GM19463 (cell line): ENCODE measurements at regions not wholly inside any gene's neighbourhood (a gene's known extent, or its start where the extent isn't known, plus 50 kb on each side); places are given as distances from the start of the nearest gene placed in this dataset.
A peak's percentile ranks its signal among the peaks of the same experiment; 100 is the strongest.
"Not testable (repeated sequence)": the region's sequence is repeated elsewhere in the genome, so short reads cannot be mapped to it uniquely, and the experiment has no call there.

Experiments used
- ATAC-seq: cut with Tn5 transposase; IDR thresholded peaks from one replicate; pipeline ENCODE4 v1.9.1; 2021; ENCODE audit warnings: mild to moderate bottlenecking, moderate library complexity; ENCODE audit not compliant: unreplicated experiment

DNA sequence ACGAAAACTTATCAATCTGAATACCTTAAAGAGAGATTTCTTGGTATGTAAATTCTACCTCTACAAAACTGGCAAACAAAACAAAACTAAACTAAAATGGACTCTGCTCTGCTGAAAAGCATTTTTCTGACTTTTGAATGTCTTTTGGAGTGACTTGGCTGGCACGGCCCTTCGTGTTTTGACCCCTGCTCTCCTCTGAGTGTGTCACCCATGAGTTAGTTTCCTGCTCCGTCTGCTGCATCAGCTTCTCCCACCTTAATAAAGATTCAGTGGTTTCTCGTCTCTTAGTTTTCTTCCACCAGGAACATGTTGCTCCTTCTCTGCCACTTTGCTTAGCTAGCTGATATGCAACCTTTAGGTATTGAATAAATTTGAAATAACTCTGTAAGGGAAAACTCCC, 1084.0 kb upstream of the CDH18 start:
- no peak for ATAC-seq

GRCh38 chr5:21071421-21071820, 1083.4 kb upstream of the CDH18 start:
- no peak for ATAC-seq

GRCh38 chr5:21070858-21071257, 1082.9 kb upstream of the CDH18 start:
- ATAC-seq, result no peak

DNA sequence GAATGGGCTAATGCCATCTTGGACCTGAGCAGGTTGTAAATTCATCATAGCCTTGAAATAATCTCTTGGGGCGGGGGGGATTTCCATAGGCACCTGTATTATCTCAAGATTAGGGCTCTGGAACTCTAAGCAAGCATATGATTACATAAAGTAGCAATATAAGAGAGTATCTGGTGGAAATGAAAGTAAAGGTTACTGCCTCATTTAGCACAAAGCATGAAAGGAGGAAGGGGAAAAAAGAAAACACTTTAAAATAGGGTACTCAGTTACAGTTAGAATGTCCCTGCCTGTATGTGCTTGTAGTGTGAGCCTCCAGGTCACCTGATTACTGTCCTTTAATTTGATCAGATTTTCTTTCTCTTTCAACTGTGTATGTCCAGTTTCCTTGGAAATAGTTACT, 1079.7 kb upstream of the CDH18 start:
- ATAC-seq, result no peak

GRCh38 chr5:21063146-21063545, 1075.1 kb upstream of the CDH18 start:
- ATAC-seq, result no peak

- ATAC-seq, result peak; percentile 88
Observed at GRCh38 chr5:21058289-21058688, 1070.3 kb upstream of the CDH18 start.

DNA sequence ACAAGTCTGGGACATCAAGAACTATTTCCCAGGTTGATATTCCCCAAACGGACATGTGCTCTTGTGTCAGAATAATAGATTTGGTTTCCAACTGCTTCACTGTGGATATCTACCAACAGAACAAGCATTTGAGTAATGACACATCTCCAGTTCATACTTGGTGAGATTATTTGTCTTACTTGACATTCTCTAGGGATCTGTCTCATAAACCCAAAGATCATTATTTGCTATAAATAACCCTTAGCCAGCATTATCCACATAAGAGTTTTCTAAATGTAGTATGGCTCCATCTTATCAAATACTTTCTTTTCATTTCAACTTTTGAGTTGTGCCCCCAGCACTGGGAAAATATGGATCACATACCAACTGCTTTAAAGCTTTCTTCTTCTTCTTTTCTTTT, 1063.9 kb upstream of the CDH18 start:
- ATAC-seq, result no peak

GRCh38 chr5:21049901-21050300, 1061.9 kb upstream of the CDH18 start:
- ATAC-seq, result no peak

- ATAC-seq, result no peak
Observed at GRCh38 chr5:21030981-21031380, 1043.0 kb upstream of the CDH18 start.

- no peak for ATAC-seq
Observed at GRCh38 chr5:21024966-21025365, 1037.0 kb upstream of the CDH18 start.

DNA sequence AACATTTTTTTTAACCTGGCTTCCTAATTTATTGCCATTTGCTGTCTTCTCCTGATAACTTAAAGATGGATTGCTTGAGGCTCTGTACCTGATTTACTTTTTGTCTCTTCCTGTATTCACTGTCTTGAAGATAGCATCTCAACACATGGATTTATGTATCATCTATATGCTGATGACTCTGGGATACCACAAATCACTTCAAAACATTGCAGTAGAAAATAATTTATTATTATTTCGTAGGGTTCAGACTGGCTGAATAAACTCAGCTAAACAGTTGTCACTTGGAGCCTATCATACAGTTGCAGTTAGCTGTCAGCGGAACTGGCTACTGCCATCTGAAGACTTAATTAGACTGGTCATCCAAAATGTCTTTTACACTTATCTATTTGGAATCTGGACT, 1025.2 kb upstream of the CDH18 start:
- no peak for ATAC-seq

GRCh38 chr5:21007781-21008180, 1019.8 kb upstream of the CDH18 start:
- ATAC-seq, result no peak

- ATAC-seq, result not testable (repeated sequence)
Observed at GRCh38 chr5:20988933-20989332, 1000.9 kb upstream of the CDH18 start.

GRCh38 chr5:20985754-20986153, 997.8 kb upstream of the CDH18 start:
- no peak for ATAC-seq

GRCh38 chr5:20974426-20974825, 986.4 kb upstream of the CDH18 start:
- no peak for ATAC-seq

GRCh38 chr5:20972419-20972925, 984.5 kb upstream of the CDH18 start:
- peak; percentile 55 for ATAC-seq

GRCh38 chr5:20959347-20959746, 971.3 kb upstream of the CDH18 start:
- no peak for ATAC-seq

- no peak for ATAC-seq
Observed at GRCh38 chr5:20958641-20959040, 970.6 kb upstream of the CDH18 start.

DNA sequence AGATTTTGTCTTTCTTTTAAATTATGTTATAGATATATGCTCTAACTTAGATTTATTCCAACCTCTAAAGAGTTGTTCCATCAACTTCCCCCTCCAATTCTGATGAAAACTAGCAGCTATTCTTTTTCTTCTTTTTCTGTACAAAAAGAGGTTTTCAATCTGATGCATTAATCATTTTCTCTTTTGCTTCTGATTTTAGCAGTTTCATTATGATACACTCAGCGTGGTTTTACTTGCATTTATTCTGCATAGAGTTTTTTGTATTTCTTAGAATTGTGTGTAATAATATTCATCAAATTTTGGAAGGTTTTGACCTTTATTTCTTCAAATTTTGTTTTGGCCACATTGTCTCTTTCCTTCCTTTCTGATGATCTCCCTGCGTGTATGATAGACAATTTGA, 968.1 kb upstream of the CDH18 start:
- ATAC-seq, result no peak

GRCh38 chr5:20949636-20950035, 961.6 kb upstream of the CDH18 start:
- ATAC-seq, result no peak

- ATAC-seq, result not testable (repeated sequence)
Observed at GRCh38 chr5:20943183-20943971, 955.4 kb upstream of the CDH18 start.

DNA sequence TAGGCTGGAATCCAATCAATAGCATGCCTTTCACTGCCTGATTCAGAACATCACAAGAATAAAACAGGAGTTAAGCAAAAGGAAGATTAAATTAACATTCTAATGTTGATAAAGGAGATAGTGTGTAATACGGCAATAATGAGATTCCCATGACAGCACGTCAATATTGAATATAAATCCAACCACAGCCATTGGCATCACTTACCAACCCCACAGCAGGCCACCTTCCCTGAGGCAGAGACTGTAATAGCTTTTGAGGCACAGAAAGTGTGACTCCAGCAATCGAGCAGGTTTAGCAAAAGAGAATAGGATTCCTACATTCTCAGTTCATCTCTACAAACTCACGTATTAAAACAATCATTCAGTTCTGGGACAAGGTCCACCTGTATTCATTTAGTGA, 954.6 kb upstream of the CDH18 start:
- not testable (repeated sequence) for ATAC-seq

GRCh38 chr5:20940786-20941185, 952.8 kb upstream of the CDH18 start:
- ATAC-seq, result not testable (repeated sequence)
